Suprapubic skin (tissue), 4 donors: ENCODE measurements at regions not wholly inside any gene's neighbourhood (a gene's known extent, or its start where the extent isn't known, plus 50 kb on each side); places are given as distances from the start of the nearest gene placed in this dataset.

Experiments used
- EP300 ChIP-seq: sonication (generic); formaldehyde crosslinking; IDR thresholded peaks from one replicate; pipeline ENCODE4 v1.6.1; 2017; ENCODE audit warnings: antibody characterized with exemption
- POLR2A ChIP-seq, 2 donors: fragments of 450-650 bp; IDR thresholded peaks; one replicate each; pipeline ENCODE4 v1.6.1; 2017; ENCODE audit warnings: antibody characterized with exemption in 2 of 2, mild to moderate bottlenecking in 2 of 2, moderate library complexity in 2 of 2
- POLR2AphosphoS5 ChIP-seq, 3 donors: sonication (generic); formaldehyde crosslinking; IDR thresholded peaks; one replicate each; pipeline ENCODE4 v1.6.1; 2017; ENCODE audit warnings: antibody characterized with exemption in 3 of 3
- TF ChIP-seq, protein P1 (sequence below), 2 donors: fragments of 200-600 bp in 1 of 2; fragments of 450-650 bp in 1 of 2; sonication (generic) in 1 of 2; IDR thresholded peaks; one replicate each; pipeline ENCODE4 v1.5.1; 2016 to 2019; ENCODE audit warnings: antibody characterized with exemption in 2 of 2, mild to moderate bottlenecking in 1 of 2, moderate library complexity in 1 of 2

DNA sequence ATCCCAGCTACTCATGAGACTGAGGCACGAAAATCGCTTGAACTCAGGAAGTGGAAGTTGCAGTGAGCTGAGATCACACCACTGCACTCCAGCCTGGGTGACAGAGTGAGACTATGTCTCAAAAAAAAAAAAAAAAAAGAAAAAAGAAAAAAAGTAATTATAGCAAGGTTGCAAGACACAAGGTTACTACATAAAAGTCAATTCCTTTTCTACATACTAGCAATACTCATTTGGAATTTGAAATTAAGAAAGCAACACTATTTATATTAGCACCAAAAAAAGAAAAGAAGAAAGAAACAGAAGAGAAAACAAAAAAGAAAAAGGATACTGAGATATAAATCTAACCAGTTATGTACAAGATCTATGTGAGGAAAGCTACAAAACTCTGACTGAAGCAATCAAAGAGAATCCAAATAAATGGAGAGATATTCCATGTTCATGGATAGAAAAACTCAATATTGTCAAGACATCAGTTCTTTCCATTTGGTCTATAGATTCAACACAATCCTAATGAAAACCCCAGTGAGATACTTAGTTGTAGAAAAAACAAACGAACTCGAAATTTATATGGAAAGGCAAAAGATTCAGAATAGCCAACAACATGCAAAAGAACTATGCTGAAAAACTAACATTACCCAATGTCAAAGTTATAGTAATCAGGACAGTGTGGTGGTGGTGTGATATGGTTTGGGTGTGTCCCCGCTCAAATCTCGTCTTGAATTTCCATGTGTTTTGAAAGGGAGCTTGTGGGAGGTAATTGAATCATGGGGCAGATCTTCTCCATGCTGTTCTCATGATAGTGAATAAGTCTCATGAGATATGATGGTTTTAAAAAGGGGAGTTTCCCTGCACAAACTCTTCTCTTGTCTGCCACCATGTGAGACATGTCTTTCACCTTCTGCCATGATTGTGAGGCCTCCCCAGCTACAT, 73.3 kb downstream of the GPX5 start:
- TF ChIP-seq, protein P1, sequence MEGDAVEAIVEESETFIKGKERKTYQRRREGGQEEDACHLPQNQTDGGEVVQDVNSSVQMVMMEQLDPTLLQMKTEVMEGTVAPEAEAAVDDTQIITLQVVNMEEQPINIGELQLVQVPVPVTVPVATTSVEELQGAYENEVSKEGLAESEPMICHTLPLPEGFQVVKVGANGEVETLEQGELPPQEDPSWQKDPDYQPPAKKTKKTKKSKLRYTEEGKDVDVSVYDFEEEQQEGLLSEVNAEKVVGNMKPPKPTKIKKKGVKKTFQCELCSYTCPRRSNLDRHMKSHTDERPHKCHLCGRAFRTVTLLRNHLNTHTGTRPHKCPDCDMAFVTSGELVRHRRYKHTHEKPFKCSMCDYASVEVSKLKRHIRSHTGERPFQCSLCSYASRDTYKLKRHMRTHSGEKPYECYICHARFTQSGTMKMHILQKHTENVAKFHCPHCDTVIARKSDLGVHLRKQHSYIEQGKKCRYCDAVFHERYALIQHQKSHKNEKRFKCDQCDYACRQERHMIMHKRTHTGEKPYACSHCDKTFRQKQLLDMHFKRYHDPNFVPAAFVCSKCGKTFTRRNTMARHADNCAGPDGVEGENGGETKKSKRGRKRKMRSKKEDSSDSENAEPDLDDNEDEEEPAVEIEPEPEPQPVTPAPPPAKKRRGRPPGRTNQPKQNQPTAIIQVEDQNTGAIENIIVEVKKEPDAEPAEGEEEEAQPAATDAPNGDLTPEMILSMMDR (IDR thresholded peaks at IDR 0.05) = no peak
- TF ChIP-seq POLR2A (IDR thresholded peaks at IDR 0.05) (no peak), EP300 (no peak), POLR2AphosphoS5 (IDR thresholded peaks at IDR 0.05) (no peak)
